K562 (cell line): ENCODE measurements at regions not wholly inside any gene's neighbourhood (a gene's known extent, or its start where the extent isn't known, plus 50 kb on each side); places are given as distances from the start of the nearest gene placed in this dataset.

Experiments used
- BRF2 ChIP-seq: IDR thresholded peaks from 3 replicates; pipeline ENCODE4 v1.6.1; 2011; ENCODE audit warnings: borderline replicate concordance, mild to moderate bottlenecking; ENCODE audit not compliant: insufficient read length, insufficient read depth
- CTBP1 ChIP-seq: fragments of 450-650 bp; IDR thresholded peaks from 2 replicates; pipeline ENCODE4 v1.6.1; 2016; ENCODE audit warnings: borderline replicate concordance
- CTCF ChIP-seq, 3 experiments: IDR thresholded peaks in 2 of 3; conservative IDR thresholded peaks in 1 of 3; 2 replicates each; pipeline ENCODE4 v1.5.1; 2011 to 2012; ENCODE audit warnings: low read length in 3 of 3, mild to moderate bottlenecking in 3 of 3, control low read depth in 2 of 3, improper control_type of control experiment in 1 of 3, inconsistent platforms in 1 of 3, low read depth in 1 of 3, mixed read lengths in 1 of 3, moderate library complexity in 1 of 3; ENCODE audit not compliant: insufficient read depth in 2 of 3
- FOXK2 ChIP-seq, 2 experiments: fragments of 450-650 bp; IDR thresholded peaks in 1 of 2; conservative IDR thresholded peaks in 1 of 2; 2 replicates each; pipeline ENCODE4 v1.6.1; 2016; ENCODE audit warnings: low read depth in 2 of 2, mild to moderate bottlenecking in 1 of 2
- NFIC ChIP-seq: fragments of 450-650 bp; IDR thresholded peaks from 2 replicates; pipeline ENCODE4 v1.6.1; 2017; ENCODE audit warnings: mild to moderate bottlenecking, inconsistent platforms
- TCF7L2 ChIP-seq: fragments of 150-350 bp; IDR thresholded peaks from 2 replicates; pipeline ENCODE4 v1.6.1; 2016; ENCODE audit warnings: low read depth, mild to moderate bottlenecking, low read length, moderate library complexity
- TEAD4 ChIP-seq, 2 experiments: sonication (generic) in 1 of 2; formaldehyde crosslinking in 1 of 2; IDR thresholded peaks; 2 replicates each; pipeline versions ENCODE4 v1.6.1 to v1.8.0; 2012 to 2022; ENCODE audit warnings: borderline replicate concordance in 1 of 2, inconsistent platforms in 1 of 2, low read length in 1 of 2, mild to moderate bottlenecking in 1 of 2, missing genetic modification reagents in 1 of 2
- ZEB2 ChIP-seq: fragments of 450-650 bp; IDR thresholded peaks from 2 replicates; pipeline ENCODE4 v1.6.1; 2016
- ZFP91 ChIP-seq: sonication (generic); formaldehyde crosslinking; IDR thresholded peaks from 2 replicates; pipeline ENCODE4 v1.8.0; 2022; ENCODE audit warnings: mild to moderate bottlenecking, missing genetic modification reagents
- ZNF699 ChIP-seq: fragments of 250-450 bp; sonication (Bioruptor Pico); IDR thresholded peaks from 2 replicates; pipeline ENCODE4 v1.8.0; 2021; ENCODE audit warnings: mild to moderate bottlenecking, moderate library complexity; ENCODE audit not compliant: insufficient replicate concordance

GRCh38 chr5:58244819-58245475 is 214.9 kb downstream of the PLK2 start:
- TF ChIP-seq ZFP91: no peak
- no peak for TF ChIP-seq TCF7L2
- no peak for TF ChIP-seq NFIC
- TF ChIP-seq TEAD4 (IDR thresholded peaks at IDR 0.05; ENCODE audit: low read length): no peak
- no peak for TF ChIP-seq TEAD4 (CRISPR knock-in tag; IDR thresholded peaks at IDR 0.05; ENCODE audit: borderline replicate concordance)
- no peak for TF ChIP-seq CTBP1
- no peak for TF ChIP-seq ZNF699
- TF ChIP-seq FOXK2 (conservative IDR thresholded peaks at IDR 0.05 in 1 of 2, IDR thresholded peaks at IDR 0.05 in 1 of 2; ENCODE audit: low read depth in 2 of 2): no peak
- no peak for TF ChIP-seq CTCF (IDR thresholded peaks at IDR 0.05 in 2 of 3, conservative IDR thresholded peaks at IDR 0.05 in 1 of 3; ENCODE audit: insufficient read depth in 2 of 3, low read depth in 1 of 3, low read length in 3 of 3)
- no peak for TF ChIP-seq ZEB2
- TF ChIP-seq BRF2: no peak
